Eye (tissue), 1 donor: ENCODE measurements at regions not wholly inside any gene's neighbourhood (a gene's known extent, or its start where the extent isn't known, plus 50 kb on each side); places are given as distances from the start of the nearest gene placed in this dataset.
"Not testable (repeated sequence)": the region's sequence is repeated elsewhere in the genome, so short reads cannot be mapped to it uniquely, and the experiment has no call there.

Experiments used
- DNase-seq: peaks from one replicate; pipeline ENCODE4 v3.0.0-alpha.2; 2015

- DNase-seq, result no peak
Observed at GRCh38 chr3:177402533-177402932, 205.3 kb upstream of the TBL1XR1 start.

- DNase-seq, result no peak
Observed at GRCh38 chr3:177405191-177405672, 207.9 kb upstream of the TBL1XR1 start.

DNA sequence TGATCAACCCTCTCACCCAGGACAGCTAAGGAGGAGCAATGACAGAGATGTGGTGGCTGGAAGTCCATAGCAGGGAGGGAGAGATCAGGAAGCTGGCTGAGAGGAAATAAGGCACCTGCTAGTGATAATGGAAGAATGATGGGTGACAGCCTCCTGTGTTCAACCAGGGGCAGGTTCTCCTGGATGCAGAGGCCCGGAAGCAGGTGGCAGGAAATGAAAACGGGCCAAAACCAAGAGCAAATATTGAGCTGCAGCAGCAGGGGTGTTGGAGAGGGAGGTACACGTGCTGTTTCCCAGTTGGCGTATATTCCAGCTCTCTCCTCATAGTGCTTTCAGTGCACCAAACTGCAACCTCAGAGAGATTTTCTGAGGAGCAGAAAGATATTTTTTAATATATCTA is 213.4 kb upstream of the TBL1XR1 start:
- no peak for DNase-seq

DNA sequence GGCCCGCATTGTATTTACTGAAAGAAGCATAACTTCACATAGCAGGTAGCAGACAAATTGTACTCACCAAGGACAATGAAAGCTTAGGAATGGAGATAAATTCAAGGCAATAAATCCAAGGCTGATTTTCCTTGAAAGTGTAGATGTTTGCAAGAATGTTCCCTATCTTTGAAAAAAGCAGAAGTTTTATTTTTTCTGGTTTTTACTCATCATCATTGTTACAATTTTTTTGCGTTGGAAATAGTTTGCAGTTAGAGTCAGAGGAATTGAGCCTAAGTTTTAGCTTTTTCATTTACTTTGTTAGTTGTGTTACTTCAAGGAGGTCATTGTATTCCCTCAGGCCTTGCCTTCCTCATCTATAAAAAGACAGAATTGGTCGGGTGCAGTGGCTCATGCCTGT is 213.9 kb upstream of the TBL1XR1 start:
- no peak for DNase-seq

GRCh38 chr3:177412677-177413170 is 215.4 kb upstream of the TBL1XR1 start:
- not testable (repeated sequence) for DNase-seq

DNA sequence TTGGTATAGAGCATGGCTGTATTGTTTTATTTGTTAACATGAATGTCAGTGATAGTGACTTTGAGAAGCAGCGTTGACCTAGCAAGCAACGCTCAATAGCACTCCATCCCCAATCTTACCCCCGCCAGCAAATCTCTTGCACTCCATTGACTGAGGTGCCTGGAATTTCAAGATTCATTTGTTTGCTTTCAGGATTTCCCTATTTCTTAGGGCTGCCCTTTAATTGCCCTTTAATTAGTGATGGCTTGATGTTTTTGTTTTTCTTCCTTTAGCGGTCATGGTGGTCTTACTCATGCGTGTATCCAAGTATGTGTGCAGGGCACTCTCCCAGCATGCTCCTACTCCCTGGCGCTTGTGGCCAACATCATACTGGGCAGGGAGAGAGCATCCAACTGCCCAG is 216.8 kb upstream of the TBL1XR1 start:
- no peak for DNase-seq

GRCh38 chr3:177418787-177419186 is 221.5 kb upstream of the TBL1XR1 start:
- no peak for DNase-seq

DNA sequence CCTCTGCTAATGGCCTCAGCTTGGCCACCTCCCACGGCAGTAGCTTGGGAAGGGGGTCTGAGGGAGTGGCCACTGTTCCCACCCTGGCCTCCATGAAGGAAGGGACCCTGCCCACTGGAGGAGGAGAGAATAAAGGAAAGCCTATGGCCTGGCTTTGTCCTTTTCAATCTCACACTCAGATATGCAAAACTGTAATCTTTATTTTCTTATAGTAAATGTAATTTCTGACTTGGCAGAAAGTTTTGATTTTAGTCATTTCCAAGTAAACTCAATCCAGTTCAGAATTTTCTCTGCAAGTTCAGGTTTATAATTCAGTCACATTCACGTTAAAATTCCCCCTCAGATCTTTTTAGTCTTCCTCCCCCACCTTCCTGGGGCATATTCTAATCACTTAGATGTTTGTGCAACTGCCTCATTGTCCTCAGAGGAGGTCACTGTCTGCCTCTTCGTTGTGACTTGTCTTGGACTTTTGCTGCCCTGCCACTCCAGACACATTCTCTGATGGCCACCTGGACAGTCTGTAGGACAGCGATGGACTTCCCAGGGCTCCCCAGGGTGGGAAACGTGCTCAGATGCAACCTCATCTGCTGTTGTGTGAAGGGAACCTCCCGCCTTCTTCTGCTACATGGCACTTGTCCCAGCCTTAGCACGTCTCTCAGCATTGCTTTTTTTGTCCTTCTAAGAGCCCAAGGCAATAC is 222.8 kb upstream of the TBL1XR1 start:
- DNase-seq, result no peak

DNA sequence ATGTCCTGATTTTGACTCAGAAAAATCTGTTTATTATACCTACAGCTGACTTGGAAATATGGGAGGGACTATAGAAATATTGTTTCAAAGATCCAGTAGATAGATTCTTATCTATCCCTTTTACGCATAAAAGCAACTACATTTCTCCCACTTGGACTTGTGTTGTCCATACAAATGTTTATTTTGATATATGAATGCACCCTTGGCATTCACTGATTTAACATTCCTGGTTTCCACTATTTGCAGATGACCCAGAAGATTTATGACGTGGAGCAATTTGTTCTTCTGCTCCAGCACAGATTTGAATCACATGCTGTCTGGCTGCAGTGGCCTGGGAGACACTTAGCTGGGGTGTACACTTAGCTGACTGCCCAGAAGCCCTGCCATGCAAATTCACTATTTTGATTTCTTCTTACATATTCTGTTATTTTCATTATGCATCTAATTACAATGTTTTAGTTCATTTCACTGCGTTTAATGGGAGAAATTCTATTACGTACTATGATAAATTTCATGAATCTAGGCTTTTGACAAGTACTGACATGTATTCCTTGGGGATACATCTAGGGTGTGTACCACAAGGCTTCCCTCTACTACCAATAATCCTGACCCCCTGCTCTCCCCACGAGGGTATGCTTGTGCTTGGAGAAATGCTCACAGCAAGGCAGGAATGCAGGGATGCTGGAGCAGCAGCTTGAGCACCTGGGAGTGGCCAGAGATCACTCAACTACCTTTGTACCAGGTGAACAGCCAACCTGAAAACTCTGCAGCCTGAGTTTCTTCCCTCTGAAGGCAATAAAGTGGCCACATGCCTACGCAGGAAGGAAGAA is 223.6 kb upstream of the TBL1XR1 start:
- DNase-seq, result no peak

DNA sequence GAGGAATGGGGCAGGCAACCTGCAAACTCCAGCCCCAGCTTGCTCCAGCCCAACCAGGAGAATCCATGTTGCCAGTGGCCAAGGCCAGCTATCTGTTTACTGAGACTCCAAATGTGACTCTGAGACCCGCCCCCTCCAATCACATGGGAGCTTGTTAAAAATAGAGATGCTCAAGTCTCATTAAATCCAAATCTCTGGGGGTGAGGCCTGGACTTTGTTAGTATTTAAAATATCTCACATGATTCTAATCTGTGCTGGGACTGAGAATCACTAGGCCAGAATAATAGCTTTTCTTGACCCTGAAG is 224.2 kb upstream of the TBL1XR1 start:
- DNase-seq, result no peak

DNA sequence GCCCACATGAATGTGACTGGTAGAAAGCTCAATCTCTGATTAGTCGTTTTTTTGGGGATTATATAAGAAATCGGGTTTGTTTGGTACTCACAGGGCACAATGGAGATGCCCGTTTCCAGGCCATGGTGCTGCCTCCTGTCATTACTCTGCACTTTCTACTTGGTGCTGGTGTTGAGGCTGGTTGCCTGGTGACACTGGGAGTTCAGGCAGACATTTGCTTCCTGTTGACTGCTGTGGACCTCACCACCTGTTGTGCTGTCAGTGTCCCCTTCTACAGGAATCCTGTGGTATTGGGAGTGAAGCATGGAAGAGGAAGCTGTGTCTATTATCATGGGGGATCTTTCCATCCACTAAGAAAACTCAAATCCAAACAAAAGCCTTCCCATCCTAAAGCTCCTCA is 227.2 kb upstream of the TBL1XR1 start:
- DNase-seq, result no peak

- DNase-seq, result no peak
Observed at GRCh38 chr3:177425042-177425441, 227.8 kb upstream of the TBL1XR1 start.

DNA sequence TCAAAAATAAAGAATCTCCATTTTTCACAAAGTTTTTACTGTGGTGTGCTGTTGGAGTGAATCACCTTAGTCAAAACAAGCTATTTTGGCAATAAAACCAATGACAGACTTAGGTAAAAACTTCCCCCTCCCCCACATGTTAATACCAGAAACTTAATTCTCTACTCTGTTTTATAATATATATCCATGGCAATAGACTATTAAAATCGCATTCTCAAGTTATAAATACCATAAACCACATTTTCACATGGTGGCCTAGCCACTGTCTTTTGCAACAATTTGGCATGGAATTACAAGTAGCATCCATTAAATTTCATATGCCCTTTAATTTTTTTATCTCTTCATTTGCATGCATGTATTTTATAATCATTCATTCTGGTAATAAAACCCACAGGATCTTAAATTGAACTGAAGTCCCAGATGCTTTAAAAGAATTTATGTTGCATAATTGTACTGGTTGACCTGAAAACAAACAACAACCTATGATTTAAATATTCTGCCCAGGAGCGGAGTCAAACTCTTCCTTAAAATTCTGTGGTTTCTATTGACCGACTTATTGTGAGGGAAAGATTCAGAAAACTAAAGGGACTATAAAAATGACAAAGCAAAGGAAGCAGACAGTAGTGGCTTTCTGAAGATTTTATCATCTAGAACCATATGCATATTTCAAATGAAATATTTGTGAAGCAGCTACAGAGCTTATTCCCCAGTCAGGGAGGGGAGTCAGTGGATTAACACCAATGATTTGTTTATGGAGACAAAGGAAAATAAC is 229.0 kb upstream of the TBL1XR1 start:
- no peak for DNase-seq

DNA sequence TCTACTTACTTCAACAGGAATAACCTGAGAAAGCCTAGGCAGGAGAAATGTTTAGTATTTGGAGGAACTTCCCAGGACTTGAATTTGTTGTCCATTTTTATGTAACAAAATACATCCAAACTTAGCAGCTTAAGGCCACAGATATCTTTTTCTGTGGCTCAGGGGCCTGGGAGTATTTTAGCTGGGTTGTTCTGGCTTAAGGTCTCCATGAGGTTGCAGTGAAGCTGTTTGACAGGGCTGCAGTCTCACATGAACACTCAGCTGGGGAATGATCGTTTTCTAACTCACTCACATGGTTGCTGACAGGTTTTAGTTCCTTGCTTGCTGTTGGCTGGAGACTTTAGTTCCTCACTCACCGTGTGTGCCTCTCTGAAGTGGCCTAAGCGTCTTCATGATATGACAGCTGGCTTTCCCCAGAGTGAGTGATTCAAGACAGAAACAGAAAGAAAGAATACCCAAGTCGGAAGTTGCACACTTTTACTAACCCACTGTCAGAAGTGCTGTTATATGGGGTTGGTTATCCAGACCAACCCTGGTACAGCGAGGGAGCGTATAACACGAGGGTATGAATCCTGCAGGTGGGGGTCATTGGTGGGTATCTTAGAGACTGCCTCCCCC is 229.7 kb upstream of the TBL1XR1 start:
- DNase-seq, result no peak

DNA sequence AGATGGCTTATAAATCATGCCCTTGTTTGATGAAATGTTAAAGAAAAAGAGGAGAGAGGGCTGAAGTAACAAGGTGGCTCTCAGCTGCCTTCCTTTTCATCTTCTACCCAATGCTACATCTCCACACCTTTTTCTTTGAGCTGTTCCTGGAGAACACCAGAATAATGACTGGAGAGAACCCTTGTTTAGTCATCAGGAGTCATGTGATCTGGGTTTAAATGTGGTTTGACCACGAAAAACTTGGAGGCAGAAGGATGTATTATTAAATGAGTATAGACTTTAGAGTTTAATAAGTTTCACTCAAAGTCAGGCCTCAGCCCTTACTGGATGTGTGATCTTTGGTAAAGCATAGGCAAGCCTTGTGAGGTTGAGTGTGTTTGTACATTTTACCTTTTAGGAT is 230.3 kb upstream of the TBL1XR1 start:
- no peak for DNase-seq

- no peak for DNase-seq
Observed at GRCh38 chr3:177429079-177429478, 231.8 kb upstream of the TBL1XR1 start.

DNA sequence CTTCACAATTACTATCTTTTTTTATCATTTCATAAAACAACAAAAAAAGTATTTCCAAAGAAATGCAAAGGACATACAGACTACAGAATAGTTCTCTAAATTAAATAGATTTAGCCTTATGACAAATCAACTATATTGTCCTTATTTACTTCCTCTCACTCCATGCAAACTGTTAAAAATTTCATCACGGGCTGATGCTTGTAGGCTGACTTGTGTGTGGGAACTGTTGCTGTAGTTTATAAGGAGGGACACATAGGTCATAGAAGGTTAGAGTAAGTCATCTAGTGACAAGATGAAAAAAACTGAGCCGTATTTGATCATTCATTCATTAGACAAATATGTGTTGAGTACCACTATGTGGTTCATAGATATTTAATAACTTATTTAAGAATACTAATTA is 232.5 kb upstream of the TBL1XR1 start:
- no peak for DNase-seq

DNA sequence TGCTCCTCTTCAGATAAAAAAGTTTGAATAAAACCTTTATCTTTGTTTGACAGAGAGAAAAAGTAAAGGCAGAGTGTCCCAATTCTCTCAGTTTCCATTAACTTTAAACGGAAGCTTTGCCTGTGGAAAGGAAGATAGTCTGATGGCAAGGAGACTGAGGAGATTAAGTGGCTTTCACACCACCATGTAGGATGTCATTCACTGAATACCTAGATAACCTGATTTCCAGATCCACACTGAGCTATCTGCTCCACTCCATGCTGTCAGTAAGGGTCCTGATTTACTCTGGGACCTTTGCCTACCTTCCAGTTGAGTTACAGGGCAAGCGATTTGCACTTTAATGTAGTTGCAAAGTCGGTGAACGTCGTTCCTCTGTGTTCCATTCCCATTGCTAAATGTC is 233.4 kb upstream of the TBL1XR1 start:
- no peak for DNase-seq

DNA sequence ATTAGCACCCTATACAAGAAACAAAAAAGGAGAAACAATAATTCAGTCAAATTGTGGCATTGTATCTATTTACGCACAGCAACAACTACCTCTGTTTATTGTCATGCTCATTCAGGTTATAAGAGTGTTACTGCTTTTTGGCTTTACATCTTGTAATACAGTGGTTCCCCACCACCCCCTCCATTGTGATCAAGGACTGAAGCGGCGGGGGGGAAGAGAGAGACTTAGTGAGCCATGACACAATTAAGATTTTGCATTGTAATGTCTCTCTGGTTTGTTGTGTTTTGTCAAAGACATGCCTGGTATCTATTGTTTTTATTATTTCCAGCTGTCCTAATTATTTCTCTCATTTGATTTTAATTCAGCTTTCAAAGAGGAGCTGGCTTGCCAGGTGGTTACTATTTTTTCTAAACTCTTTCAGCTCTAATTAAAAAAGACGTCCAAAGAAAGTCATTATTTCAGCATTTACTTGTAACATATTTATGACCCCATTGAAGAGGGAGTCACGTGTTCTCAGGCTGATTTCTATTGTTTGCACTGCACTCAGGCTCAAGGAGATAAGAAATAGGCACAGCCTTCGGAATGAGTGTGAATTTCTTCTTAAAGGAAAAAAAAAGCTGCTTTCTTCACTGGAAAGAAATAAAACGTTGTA is 234.4 kb upstream of the TBL1XR1 start:
- DNase-seq, result peak; percentile 78

- no peak for DNase-seq
Observed at GRCh38 chr3:177435301-177435700, 238.0 kb upstream of the TBL1XR1 start.

- DNase-seq, result no peak
Observed at GRCh38 chr3:177437513-177438337, 240.4 kb upstream of the TBL1XR1 start.
